GM12878 (cell line): ENCODE measurements at regions not wholly inside any gene's neighbourhood (a gene's known extent, or its start where the extent isn't known, plus 50 kb on each side); places are given as distances from the start of the nearest gene placed in this dataset.
"Not testable (repeated sequence)": the region's sequence is repeated elsewhere in the genome, so short reads cannot be mapped to it uniquely, and the experiment has no call there.

Experiments used
- ATAC-seq: fragments of 200-7000 bp; cut with Tn5 transposase; 3 replicates; pipeline ENCODE4 v1.9.1; 2020; ENCODE audit warnings: mild to moderate bottlenecking, moderate library complexity
- BruUV-seq: library from RNA; stranded (reverse); fragments of 400-500 nt; replicated peaks from 2 replicates; lab custom pipeline; 2021; lab: Mats Ljungman, UMichigan
- CTCF ChIA-PET: fragments of 300-600 bp; sonication (Branson Sonifier 250); formaldehyde crosslinking; extraction: SDS; loops from one replicate; lab custom pipeline; 2021; ENCODE audit warnings: inconsistent platforms; lab: Yijun Ruan, JAX
- POLR2A ChIA-PET: fragments of 350-600 bp; formaldehyde crosslinking; extraction: SDS; loops from one replicate; lab custom pipeline; 2021; ENCODE audit warnings: inconsistent platforms; lab: Charles Lee
- RAD21 ChIA-PET: fragments of 300-600 bp; sonication (Branson Sonifier 250); formaldehyde crosslinking; loops from one replicate; lab custom pipeline; 2023; ENCODE audit warnings: antibody characterized with exemption; ENCODE audit not compliant: unreplicated experiment; lab: Charles Lee
- SMC1A ChIA-PET: fragments of 300-600 bp; sonication (Branson Sonifier 250); formaldehyde crosslinking; loops from one replicate; lab custom pipeline; 2023; ENCODE audit not compliant: unreplicated experiment, uncharacterized antibody; lab: Charles Lee
- DNase-seq: peaks from one replicate; pipeline ENCODE4 v3.0.0-alpha.2; 2011; ENCODE audit warnings: low read depth, low spot score
- FAIRE-seq: peaks from 3 replicates; lab custom pipeline; 2011; peaks lifted over from hg19 to GRCh38; lab: Jason Lieb, UNC
- H2AFZ ChIP-seq: 2 replicates; pipeline ENCODE4 v1.6.0; 2011; ENCODE audit warnings: low read depth, low read length, control low read depth; ENCODE audit not compliant: control insufficient read depth
- H3K27ac ChIP-seq: 2 replicates; pipeline ENCODE4 v1.5.1; 2011; ENCODE audit warnings: control low read depth; ENCODE audit not compliant: control insufficient read depth, insufficient read depth
- H3K27me3 ChIP-seq, 2 experiments: replicated peaks in 1 of 2; 2 replicates each; pipeline versions ENCODE4 v1.6.0 to v1.6.1; 2011; ENCODE audit warnings: low read length in 1 of 2; ENCODE audit not compliant: control insufficient read depth in 2 of 2, insufficient read depth in 2 of 2
- H3K36me3 ChIP-seq, 2 experiments: 2 replicates each; pipeline ENCODE4 v1.5.1; 2011; ENCODE audit warnings: low read length in 1 of 2; ENCODE audit not compliant: control insufficient read depth in 2 of 2, insufficient read depth in 2 of 2
- H3K4me1 ChIP-seq: 2 replicates; pipeline ENCODE4 v1.6.1; 2011; ENCODE audit warnings: mild to moderate bottlenecking, low read length, moderate library complexity, mixed read lengths; ENCODE audit not compliant: control insufficient read depth, insufficient read depth
- H3K4me2 ChIP-seq: 2 replicates; pipeline ENCODE4 v1.6.0; 2011; ENCODE audit warnings: control low read depth; ENCODE audit not compliant: control insufficient read depth, insufficient read depth
- H3K4me3 ChIP-seq: fragments of 200-600 bp; sonication (generic); 2 replicates; pipeline ENCODE4 v1.5.1; 2016
- H3K79me2 ChIP-seq: 2 replicates; pipeline ENCODE4 v1.6.0; 2011; ENCODE audit warnings: low read length; ENCODE audit not compliant: control insufficient read depth, insufficient read depth
- H3K9ac ChIP-seq: 2 replicates; pipeline ENCODE4 v1.8.0; 2011; ENCODE audit warnings: low read length, control low read depth, mixed read lengths; ENCODE audit not compliant: control insufficient read depth, insufficient read depth
- H3K9me3 ChIP-seq: replicated peaks from 3 replicates; pipeline ENCODE4 v1.5.1; 2011; ENCODE audit warnings: mild to moderate bottlenecking, low read length; ENCODE audit not compliant: control insufficient read depth, insufficient read depth
- H4K20me1 ChIP-seq: 2 replicates; pipeline ENCODE4 v1.6.0; 2011; ENCODE audit not compliant: control insufficient read depth, insufficient read depth
- POLR2AphosphoS2 ChIP-seq: IDR thresholded peaks from 2 replicates; pipeline ENCODE4 v1.6.1; 2011; ENCODE audit warnings: low read depth, mild to moderate bottlenecking, low read length, improper control_type of control experiment, moderate library complexity
- WGBS: methylation state at CpG from one replicate; pipeline ENCODE4 v1.1.6; 2016; ENCODE audit warnings: low lambda C conversion rate; ENCODE audit not compliant: insufficient replicate concordance, insufficient coverage; ENCODE audit errors: missing lambda C conversion rate; 5-methylcytosine and 5-hydroxymethylcytosine counted together
- in situ Hi-C: fragments of 300-500 bp; cut with MboI; formaldehyde crosslinking; loops from 9 replicates; pipeline ENCODE4 v1.14.3; 2018; ENCODE audit warnings: mixed read lengths
- intact Hi-C: fragments of 100-400 bp; cut with micrococcal nuclease; formaldehyde crosslinking; loops from one replicate; pipeline ENCODE4 v1.14.2; 2022; ENCODE audit not compliant: unreplicated experiment

- no TSS peak for BruUV-seq
- no peaks in the 10 kb centered on the region for H3K36me3 ChIP-seq
- H3K27me3 ChIP-seq, result no peaks in the 10 kb centered on the region
- ChIA-PET SMC1A (interaction anchor here (0.7 to 1.2 kb wide), 2 partner anchors 13 to 53 kb away, joined by 3 to 4 read pairs; no protein-coding TSS in a partner anchor), RAD21 (interaction anchor here (0.5 kb wide), 1 partner anchor 75 kb away, joined by 3 read pairs; no protein-coding TSS in a partner anchor), CTCF (no interaction called here), POLR2A (interaction anchor here (0.5 kb wide), 1 partner anchor 21 kb away, joined by 3 read pairs; no protein-coding TSS in a partner anchor)
- DNase-seq (no peak), ATAC-seq (no peak), FAIRE-seq (no peak)
- intact Hi-C loops, result no loop called here
- no peaks in the 10 kb centered on the region for H3K4me1 ChIP-seq
- no peaks in the 10 kb centered on the region for H3K9me3 ChIP-seq
- H4K20me1 ChIP-seq, result no peaks in the 10 kb centered on the region
- in situ Hi-C loops, result no loop called here
- H3K27ac ChIP-seq, result no peak overlapping the region
- no peak overlapping the region for H3K4me3 ChIP-seq
- no peak overlapping the region for H3K9ac ChIP-seq
- WGBS, result 74% methylated on average over 5 of the region's 5 CpGs
- no peak overlapping the region for H3K4me2 ChIP-seq
- no peak overlapping the region for H2AFZ ChIP-seq
- TF ChIP-seq POLR2AphosphoS2, result no peak
- no peaks in the 10 kb centered on the region for H3K79me2 ChIP-seq
These were observed 173.5 kb upstream of the KRR1 start for GRCh38 chr12:75684678-75685616.

GRCh38 chr12:75683995-75684586 is 172.7 kb upstream of the KRR1 start:
- DNase-seq, H3K4me3 ChIP-seq, H3K4me1 ChIP-seq, ATAC-seq, H3K4me2 ChIP-seq, POLR2A ChIA-PET, H4K20me1 ChIP-seq, H3K27ac ChIP-seq, intact Hi-C loops, H3K9ac ChIP-seq, CTCF ChIA-PET, RAD21 ChIA-PET, H3K9me3 ChIP-seq, H3K27me3 ChIP-seq, FAIRE-seq, BruUV-seq, H3K79me2 ChIP-seq, in situ Hi-C loops, H2AFZ ChIP-seq, H3K36me3 ChIP-seq: not testable (repeated sequence)
- SMC1A ChIA-PET, result interaction anchor here (0.7 to 1.2 kb wide), 2 partner anchors 14 to 54 kb away, joined by 3 to 4 read pairs; no protein-coding TSS in a partner anchor
- 35% methylated on average over 4 of the region's 4 CpGs for WGBS
